NT2/D1 (cell line): ENCODE measurements at regions not wholly inside any gene's neighbourhood (a gene's known extent, or its start where the extent isn't known, plus 50 kb on each side); places are given as distances from the start of the nearest gene placed in this dataset.

Source experiments
- YY1 ChIP-seq: IDR thresholded peaks from 2 replicates; pipeline ENCODE4 v1.6.1; 2011; ENCODE audit not compliant: insufficient read length, insufficient read depth
- ZNF274 ChIP-seq: IDR thresholded peaks from 2 replicates; pipeline ENCODE4 v1.6.1; 2011; ENCODE audit warnings: mild to moderate bottlenecking, low read depth, low read length

GRCh38 chr12:85422762-85423161, 142.7 kb downstream of the ALX1 start:
- no peak for TF ChIP-seq ZNF274
- TF ChIP-seq YY1 = no peak
